HG03108 (cell line): ENCODE measurements at regions not wholly inside any gene's neighbourhood (a gene's known extent, or its start where the extent isn't known, plus 50 kb on each side); places are given as distances from the start of the nearest gene placed in this dataset.

Experiments
- ATAC-seq: cut with Tn5 transposase; IDR thresholded peaks from one replicate; pipeline ENCODE4 v1.9.1; 2021; ENCODE audit warnings: moderate library complexity; ENCODE audit not compliant: unreplicated experiment

DNA sequence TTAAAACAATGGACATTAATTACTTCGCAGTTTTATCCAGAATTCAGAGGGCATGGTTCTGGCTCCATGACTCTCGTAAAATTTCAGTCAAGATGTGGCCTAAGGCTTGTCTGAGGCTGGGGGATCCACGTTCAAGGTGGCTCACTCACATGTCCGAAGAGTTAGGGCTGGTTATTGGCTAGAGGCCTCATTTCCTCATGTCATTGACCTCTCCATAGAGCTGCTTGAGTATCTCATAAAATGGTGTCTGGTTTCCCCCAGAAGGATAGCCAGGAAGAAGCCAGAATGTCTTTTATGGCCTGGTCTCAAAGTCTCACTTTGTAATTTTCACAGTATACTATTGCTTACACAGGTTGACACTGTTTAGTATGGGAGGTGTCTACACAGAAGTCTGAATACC, 67.3 kb upstream of the DCBLD2 start:
- ATAC-seq, result no peak

DNA sequence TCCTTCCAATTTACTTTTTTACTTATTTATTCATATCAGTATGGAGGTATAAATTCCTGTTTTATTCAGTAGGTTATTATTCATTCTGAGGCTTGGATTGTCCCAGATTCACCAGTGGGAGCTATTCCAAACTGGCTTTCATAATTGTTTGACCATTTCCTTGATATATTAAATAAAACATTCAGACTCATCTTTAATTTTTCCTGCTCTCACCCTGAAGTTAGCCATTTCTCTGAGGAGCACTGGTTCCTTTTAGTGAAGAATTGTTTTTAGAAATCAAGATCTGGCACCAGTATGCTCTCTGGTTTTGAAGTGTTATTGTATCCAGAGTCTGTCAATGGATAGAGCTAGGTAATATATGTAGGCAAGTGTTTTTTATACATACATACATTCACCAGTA, 66.9 kb upstream of the DCBLD2 start:
- no peak for ATAC-seq

DNA sequence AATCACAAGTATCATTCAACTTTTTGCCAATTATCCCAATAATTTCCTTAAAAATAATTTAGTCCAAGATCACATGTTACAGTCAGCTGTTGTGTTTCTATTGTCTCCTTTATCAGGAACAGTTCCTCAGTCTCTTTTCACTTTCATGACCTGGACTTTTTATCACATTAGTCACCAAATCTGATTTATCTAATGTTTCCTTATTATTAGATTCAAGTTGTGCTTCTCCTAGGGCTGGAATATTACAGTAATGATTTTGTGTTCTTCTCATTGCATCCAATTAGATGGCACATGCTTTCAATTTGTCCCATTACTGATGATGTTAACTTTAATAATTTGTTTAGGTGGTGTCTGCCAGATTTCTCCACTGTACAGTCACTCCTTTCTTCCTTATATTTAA, 66.3 kb upstream of the DCBLD2 start:
- ATAC-seq, result no peak

DNA sequence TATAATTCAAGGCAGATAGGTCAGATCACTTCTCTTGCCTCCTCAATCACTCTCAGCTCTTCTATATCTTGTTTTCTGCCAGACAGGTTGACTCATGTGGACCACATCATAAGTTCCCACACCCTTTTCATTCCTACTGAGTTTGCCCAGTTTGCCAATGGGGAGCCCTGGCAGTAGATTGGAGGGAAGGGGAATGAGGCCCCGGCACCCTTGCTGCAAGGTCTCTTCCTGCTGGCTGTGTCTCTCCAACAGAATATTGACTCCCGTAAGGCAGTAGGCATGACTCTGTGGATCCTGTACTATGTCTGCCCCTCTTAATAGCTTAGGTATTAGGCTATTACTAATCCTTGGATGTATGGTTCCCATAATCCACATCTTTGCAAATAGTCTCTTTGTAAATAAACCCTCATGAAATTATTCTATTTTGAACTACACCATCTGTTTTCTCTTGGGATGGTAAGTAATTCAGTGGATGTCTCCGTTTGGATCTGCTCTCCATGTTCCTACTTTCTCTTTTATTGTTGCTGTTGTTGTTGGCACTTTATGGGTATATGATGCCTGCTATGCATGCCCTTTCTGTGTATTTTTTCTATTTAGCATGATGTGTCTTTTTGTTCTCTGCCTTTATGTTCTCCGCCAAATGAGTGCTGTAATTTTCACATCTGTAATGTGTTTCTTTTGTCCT, 65.5 kb upstream of the DCBLD2 start:
- ATAC-seq, result no peak

DNA sequence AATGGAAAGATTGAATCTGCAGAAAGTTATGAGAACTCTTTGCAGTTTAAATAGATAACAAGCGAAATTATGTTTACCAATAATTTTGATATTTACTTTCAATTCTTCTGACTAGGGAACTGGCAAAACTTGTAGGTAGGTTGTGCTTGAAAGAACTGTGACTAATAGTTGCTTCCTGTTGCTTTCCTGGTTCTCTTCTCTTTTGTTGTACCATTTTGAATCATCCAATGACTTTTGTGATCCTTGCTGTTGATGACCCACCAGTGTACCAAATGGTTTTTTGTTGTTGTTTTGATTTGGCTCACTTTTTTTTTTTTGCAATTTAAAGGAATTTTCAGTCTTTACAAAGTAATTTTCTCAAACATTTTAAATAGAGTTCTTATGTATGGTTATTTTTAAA, 64.9 kb upstream of the DCBLD2 start:
- no peak for ATAC-seq

DNA sequence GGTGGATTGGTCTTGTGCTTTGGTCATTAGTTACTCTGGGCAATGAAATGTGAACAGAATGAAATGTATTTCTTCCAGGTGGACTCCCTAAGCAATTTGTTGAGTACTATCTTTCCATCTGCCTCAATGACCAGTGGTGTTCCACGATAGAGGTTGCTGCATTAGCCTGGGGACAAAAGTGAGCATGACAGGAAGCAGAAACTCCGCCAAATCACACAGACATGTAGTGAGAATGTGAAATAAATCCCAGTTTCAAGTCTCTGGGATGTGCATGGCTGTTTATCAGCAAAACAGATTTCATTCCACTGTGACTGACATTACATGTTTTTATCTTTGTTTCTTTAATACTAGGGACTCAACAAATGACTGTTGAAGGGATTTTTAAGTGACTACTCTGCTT, 63.3 kb upstream of the DCBLD2 start:
- no peak for ATAC-seq

DNA sequence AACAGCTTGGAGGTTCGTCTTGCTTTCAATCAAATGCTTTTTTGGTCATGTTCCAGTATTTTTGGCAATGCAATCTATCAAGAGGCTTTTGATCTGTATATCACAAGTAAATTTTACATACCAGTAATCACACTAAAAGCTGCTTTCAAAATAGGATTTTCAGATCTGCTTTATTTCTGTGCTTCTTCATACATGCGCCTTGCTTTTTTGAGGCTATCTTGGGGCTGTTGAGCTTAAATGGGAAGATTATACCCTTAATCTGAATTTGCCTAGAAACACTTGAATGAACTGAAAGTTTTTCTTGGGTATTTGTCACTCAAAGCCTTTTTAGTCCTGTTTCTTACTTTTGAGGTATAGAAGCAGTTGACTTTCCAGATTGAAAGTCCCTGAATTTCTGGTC, 62.1 kb upstream of the DCBLD2 start:
- ATAC-seq, result no peak

DNA sequence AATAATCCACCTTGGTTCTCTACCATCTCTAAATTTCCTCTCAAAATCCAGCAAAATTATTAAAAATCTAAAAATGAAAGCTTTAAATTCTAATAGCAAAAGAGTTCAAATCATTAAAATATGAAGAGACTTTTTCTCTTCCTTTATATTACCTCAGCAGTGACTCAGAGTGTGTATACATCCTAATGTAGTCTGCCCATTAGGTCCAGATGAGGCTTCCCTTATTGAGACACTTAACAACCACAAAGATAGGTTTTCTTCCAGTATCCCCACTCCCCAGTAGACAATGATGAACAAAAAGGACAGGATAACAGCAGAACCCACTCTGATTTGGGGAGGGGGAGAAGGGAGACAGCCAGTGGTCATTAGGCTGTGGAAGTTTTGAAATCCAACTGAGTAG, 61.5 kb upstream of the DCBLD2 start:
- no peak for ATAC-seq

DNA sequence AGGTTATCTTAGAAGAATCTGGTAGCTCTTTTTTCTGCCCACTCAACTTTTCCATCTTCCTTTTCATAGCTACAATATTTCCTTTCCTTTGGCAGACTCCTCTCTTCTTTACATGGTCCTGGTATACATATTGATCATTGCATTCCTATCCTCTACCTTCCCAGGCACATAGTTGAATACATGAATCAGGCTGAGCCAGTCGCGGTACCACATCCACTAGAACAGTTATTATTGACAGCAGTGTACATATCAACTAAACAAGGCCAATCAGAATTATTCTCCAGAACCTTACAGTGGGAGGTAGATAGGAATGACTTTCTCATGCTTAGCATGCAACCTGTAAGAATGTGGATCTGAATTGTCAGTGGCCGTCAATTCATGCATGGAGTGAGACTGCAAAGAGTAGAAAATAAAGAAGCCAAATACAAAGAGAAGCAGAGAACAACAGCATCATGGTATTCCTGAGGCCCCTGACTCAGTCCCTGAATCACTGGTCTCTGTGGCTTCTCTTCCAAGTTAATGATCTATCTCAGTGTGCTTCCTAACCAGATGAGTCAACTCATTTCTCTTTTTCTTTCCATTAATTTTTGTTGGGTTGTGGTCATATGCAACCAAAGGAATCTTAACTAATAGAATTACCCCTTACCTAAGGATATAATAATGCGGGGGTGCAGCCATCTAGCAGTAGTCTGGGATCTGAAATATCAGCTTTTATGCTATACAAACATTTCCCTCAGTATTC, 60.9 kb upstream of the DCBLD2 start:
- ATAC-seq, result no peak

DNA sequence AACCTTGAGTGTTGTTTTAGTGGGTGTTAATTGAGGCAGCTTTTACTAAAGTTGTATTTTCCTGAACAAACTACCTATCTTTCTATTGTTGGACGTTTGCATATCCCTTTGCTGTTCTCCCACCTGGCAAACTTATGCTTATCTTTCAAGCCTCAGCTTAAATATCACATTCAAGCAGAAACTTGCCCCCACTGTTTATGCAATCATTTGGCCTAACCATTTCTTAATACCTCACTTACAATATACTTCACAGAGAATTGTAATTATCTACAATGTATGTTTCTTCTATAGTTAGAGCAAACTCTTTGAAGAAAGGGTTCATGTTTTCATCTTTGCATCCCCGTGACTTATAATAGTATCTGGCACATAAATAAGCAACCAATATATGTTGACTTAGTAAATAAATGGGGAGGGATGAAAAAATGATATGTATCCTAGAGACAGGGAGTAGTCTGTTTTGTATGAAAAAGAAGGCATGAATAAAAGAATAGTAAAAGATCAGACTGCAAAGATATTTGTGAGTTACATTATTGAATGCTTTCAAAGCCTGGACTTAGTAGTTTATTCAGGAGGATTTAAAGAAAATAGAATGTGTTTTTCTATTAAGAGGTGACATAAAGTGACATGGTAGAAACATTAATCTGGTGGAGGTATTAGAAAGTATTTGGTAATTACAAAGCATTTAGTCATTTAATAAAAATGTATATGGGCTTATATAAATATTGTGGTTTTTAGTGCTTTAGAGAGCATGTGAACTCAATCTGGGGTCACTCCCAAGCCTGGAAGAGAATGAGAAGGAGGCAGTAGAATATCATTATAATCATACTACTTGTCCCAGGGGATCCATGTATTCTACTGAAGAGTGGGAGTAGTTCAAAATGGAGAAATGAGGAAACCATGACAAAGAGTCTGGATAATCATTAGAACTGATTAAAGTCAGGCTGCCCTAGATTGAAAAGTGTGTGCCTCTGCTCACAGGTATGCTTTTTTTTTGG, 60.0 kb upstream of the DCBLD2 start:
- ATAC-seq, result no peak

DNA sequence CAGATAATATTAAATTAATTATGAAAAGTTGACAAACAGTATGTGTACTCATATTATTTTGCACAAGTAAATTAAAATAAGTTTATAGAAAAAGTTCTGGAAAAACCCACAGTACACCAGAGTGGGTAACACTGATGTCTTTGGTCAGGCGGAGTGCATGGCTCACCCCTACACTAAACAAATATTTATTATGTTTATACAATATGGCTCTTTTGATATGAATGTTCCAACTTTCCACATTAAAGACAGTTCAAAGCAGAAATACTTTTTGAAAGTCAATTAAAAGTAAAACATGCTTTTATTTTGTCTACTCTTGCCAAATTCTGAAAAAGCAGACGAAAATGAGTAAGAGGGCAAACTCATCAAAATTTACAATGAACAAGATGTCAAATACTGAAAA, 56.2 kb upstream of the DCBLD2 start:
- ATAC-seq, result no peak

DNA sequence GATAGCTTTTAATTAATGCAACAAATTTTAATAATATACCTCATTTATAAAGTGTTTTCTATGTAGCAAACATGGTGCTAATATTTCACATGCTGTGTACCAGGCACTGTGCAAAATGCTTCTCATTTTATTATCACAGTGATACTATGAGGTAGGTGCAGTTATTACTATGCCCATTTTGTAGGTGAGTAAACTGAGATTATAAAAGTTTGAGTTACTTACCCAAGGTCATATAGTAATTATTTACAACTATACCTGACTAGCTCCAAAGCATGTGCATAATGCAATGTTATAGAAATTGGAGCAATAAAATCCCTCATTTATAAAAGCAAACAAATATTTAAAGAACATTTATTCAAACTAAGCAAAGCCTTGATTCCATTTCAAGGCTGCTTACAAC, 54.5 kb upstream of the DCBLD2 start:
- ATAC-seq, result no peak

DNA sequence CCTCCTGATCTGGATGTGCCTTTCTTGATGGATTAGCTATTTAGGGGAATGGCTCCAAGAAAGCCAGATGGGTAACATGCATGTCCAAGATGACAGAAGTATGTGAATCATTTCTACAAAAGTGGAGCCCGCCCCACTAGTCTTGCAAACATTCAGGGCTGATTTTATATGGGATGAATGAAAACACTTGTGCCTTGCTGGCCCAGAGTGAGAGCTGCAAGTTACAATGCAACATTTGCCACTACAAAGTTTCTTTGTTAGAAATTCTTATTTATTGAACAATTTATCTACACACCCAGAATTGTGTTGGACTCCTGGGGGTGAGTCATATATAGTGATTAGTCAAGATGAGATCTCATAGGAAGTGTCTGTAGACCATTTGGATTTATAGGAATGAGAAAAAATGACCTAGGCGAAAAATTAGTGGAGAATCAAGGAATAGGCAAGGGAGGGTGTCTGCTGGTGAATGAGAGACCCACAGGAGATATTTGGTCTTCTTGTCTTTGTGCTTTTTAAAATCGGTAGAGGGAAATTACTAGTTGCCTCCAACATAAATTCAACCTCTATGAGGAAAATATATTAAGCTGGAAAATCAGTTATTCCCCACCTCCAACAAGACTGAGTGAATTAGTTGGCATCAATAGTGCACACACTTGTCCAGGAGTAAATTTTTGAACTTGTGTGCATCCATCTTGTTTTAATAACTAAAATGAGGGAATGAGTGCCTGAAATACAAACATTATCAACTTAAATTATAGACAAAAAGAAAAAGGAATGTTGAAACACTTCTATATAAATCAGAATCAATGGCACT, 53.5 kb upstream of the DCBLD2 start:
- ATAC-seq, result no peak

DNA sequence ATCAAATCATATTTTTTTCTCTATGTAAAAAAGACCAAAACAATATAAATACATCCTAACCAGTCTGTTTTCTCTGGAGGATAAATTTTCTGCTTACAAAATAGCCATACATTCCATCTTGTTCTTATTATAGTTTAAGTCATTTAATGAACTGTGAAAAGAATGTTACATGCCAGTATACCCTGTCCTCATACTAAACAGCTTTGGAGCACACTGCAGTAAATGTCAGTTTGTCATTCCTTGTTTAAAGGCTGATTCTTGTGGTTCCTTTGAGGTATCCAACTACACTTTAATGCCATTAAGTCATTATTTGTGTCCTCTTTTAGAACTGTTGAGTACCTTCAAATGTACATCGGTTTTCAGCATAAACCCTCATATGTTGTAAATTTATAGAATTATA, 52.7 kb upstream of the DCBLD2 start:
- no peak for ATAC-seq

DNA sequence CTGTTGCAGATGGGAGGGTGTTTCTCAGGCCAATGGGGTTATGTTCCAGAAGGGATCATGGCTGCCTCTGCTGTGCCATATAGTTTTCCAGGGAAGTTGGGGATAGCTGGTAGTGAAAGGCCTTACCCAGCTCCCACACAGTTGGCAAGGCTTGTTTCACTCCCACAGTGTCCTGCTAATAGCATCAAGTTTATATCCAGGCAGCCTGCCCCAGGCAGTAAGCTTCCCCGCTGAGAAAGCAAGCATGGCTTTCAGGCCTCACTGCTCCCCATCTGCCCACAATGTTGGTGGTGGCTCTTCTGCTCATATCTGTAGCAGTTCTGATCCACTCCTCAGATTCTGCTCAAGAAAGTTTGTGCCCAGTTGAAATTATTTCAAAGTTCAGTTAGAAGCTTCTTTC, 50.9 kb upstream of the DCBLD2 start:
- no peak for ATAC-seq
